H1 (cell line): ENCODE measurements at regions not wholly inside any gene's neighbourhood (a gene's known extent, or its start where the extent isn't known, plus 50 kb on each side); places are given as distances from the start of the nearest gene placed in this dataset.

ENCODE experiments used
- CTCF ChIA-PET: fragments of 300-600 bp; sonication (Branson Sonifier 250); formaldehyde crosslinking; loops from one replicate; lab custom pipeline; 2021; ENCODE audit not compliant: partially characterized antibody; lab: Charles Lee
- POLR2A ChIA-PET: fragments of 300-600 bp; sonication (Branson Sonifier 250); formaldehyde crosslinking; loops from one replicate; lab custom pipeline; 2021; ENCODE audit warnings: inconsistent platforms; ENCODE audit not compliant: partially characterized antibody; lab: Charles Lee
- DNase-seq, 2 experiments: peaks; one replicate each; pipeline versions ENCODE4 v3.0.0 to v3.0.0-alpha.2; 2010 to 2022; ENCODE audit warnings: low spot score in 2 of 2, low read depth in 1 of 2, mixed read lengths in 1 of 2
- FAIRE-seq: peaks from 2 replicates; lab custom pipeline; 2011; peaks lifted over from hg19 to GRCh38; lab: Jason Lieb, UNC
- H2AFZ ChIP-seq: 2 replicates; pipeline ENCODE4 v1.8.1; 2012; ENCODE audit warnings: low read length, inconsistent platforms
- H2AK5ac ChIP-seq: 2 replicates; pipeline ENCODE4 v1.6.1; 2013; ENCODE audit warnings: low read depth, low read length
- H2BK120ac ChIP-seq: replicated peaks from 2 replicates; pipeline ENCODE3; 2013; ENCODE audit warnings: low read depth, low read length, inconsistent platforms
- H2BK12ac ChIP-seq: 2 replicates; pipeline ENCODE4 v1.6.1; 2013; ENCODE audit warnings: low read depth, low read length
- H2BK15ac ChIP-seq: 2 replicates; pipeline ENCODE4 v1.6.1; 2013; ENCODE audit warnings: low read length
- H2BK20ac ChIP-seq: 2 replicates; pipeline ENCODE4 v1.6.1; 2013; ENCODE audit warnings: low read length
- H2BK5ac ChIP-seq: 2 replicates; pipeline ENCODE4 v1.6.1; 2013; ENCODE audit warnings: low read depth, low read length
- H3K14ac ChIP-seq: 2 replicates; pipeline ENCODE4 v1.6.1; 2013; ENCODE audit warnings: inconsistent platforms; ENCODE audit not compliant: insufficient read length
- H3K18ac ChIP-seq: 2 replicates; pipeline ENCODE4 v1.6.1; 2013; ENCODE audit warnings: low read length; ENCODE audit errors: extremely low read depth
- H3K23ac ChIP-seq: 2 replicates; pipeline ENCODE4 v1.6.1; 2013; ENCODE audit warnings: inconsistent platforms; ENCODE audit not compliant: insufficient read length
- H3K23me2 ChIP-seq: 2 replicates; pipeline ENCODE4 v1.6.1; 2013; ENCODE audit warnings: low read depth, low read length
- H3K27ac ChIP-seq: 2 replicates; pipeline ENCODE4 v1.6.1; 2011; ENCODE audit warnings: low read depth, low read length, inconsistent platforms
- H3K27me3 ChIP-seq, 4 experiments: replicated peaks in 1 of 4; 1 replicate in 1 of 4; 2 replicates in 3 of 4; pipeline versions ENCODE4 v1.6.1 to v1.8.1; 2011 to 2013; ENCODE audit warnings: low read length in 3 of 4, mild to moderate bottlenecking in 3 of 4, inconsistent platforms in 2 of 4, mixed read lengths in 2 of 4, moderate library complexity in 1 of 4; ENCODE audit not compliant: control insufficient read depth in 3 of 4, insufficient read depth in 3 of 4; ENCODE audit errors: extremely low read depth in 1 of 4
- H3K36me3 ChIP-seq, 4 experiments: 2 replicates each; pipeline versions ENCODE4 v1.6.1 to v1.8.1; 2011 to 2013; ENCODE audit warnings: mild to moderate bottlenecking in 4 of 4, low read length in 3 of 4, moderate library complexity in 2 of 4, control low read depth in 1 of 4, inconsistent platforms in 1 of 4; ENCODE audit not compliant: insufficient read depth in 4 of 4, control insufficient read depth in 2 of 4
- H3K4ac ChIP-seq: replicated peaks from 2 replicates; pipeline ENCODE3; 2013; ENCODE audit warnings: low read length, low read depth, mixed read lengths, inconsistent platforms; ENCODE audit not compliant: insufficient read length
- H3K4me1 ChIP-seq, 4 experiments: replicated peaks in 1 of 4; 1 replicate in 1 of 4; 2 replicates in 3 of 4; pipeline versions ENCODE4 v1.6.1 to v1.8.1; 2011 to 2013; ENCODE audit warnings: low read length in 3 of 4, inconsistent platforms in 2 of 4, mixed read lengths in 1 of 4; ENCODE audit not compliant: insufficient read depth in 4 of 4, control insufficient read depth in 3 of 4
- H3K4me2 ChIP-seq, 2 experiments: 2 replicates each; pipeline versions ENCODE4 v1.6.1 to v1.8.1; 2011 to 2013; ENCODE audit warnings: low read depth in 2 of 2, low read length in 2 of 2, control low read depth in 1 of 2, inconsistent platforms in 1 of 2, mild to moderate bottlenecking in 1 of 2; ENCODE audit not compliant: insufficient read depth in 1 of 2
- H3K4me3 ChIP-seq, 4 experiments: fragments of 200-600, 300-600 bp in 1 of 4; sonication (generic), shearing (Covaris generic), sonication (Bioruptor Twin) in 1 of 4; 2 replicates each; pipeline versions ENCODE4 v1.5.1 to v1.8.1; 2011 to 2016; ENCODE audit warnings: low read length in 4 of 4, low read depth in 3 of 4, control low read depth in 2 of 4, inconsistent platforms in 2 of 4, mild to moderate bottlenecking in 2 of 4, mixed read lengths in 1 of 4, moderate library complexity in 1 of 4; ENCODE audit not compliant: insufficient read depth in 2 of 4; ENCODE audit errors: extremely low read depth in 1 of 4
- H3K56ac ChIP-seq: replicated peaks from 2 replicates; pipeline ENCODE3; 2013; ENCODE audit warnings: low read depth, mild to moderate bottlenecking, mixed read lengths, low read length, inconsistent platforms; ENCODE audit not compliant: insufficient read length
- H3K79me1 ChIP-seq: 2 replicates; pipeline ENCODE4 v1.6.1; 2013; ENCODE audit warnings: low read depth, low read length, control low read depth
- H3K79me2 ChIP-seq, 2 experiments: 2 replicates each; pipeline versions ENCODE4 v1.6.1 to v1.8.1; 2012 to 2013; ENCODE audit warnings: low read length in 2 of 2, mild to moderate bottlenecking in 2 of 2, inconsistent platforms in 1 of 2; ENCODE audit not compliant: insufficient read depth in 2 of 2, control insufficient read depth in 1 of 2
- H3K9ac ChIP-seq, 4 experiments: replicated peaks in 1 of 4; 1 replicate in 1 of 4; 2 replicates in 3 of 4; pipeline versions ENCODE4 v1.6.1 to v1.8.1; 2011 to 2013; ENCODE audit warnings: low read depth in 3 of 4, low read length in 3 of 4, control low read depth in 2 of 4, mild to moderate bottlenecking in 2 of 4, moderate library complexity in 2 of 4, inconsistent platforms in 1 of 4; ENCODE audit errors: extremely low read depth in 1 of 4
- H3K9me3 ChIP-seq, 2 experiments: 2 replicates each; pipeline versions ENCODE4 v1.6.1 to v1.8.1; 2012 to 2013; ENCODE audit warnings: mild to moderate bottlenecking in 2 of 2, moderate library complexity in 2 of 2, control low read depth in 1 of 2, inconsistent platforms in 1 of 2, low read depth in 1 of 2, low read length in 1 of 2, mixed read lengths in 1 of 2; ENCODE audit not compliant: insufficient read depth in 2 of 2
- H4K20me1 ChIP-seq, 2 experiments: replicated peaks in 1 of 2; 2 replicates each; pipeline versions ENCODE3 to v1.8.1; 2011 to 2013; ENCODE audit warnings: inconsistent platforms in 2 of 2, low read length in 2 of 2, mild to moderate bottlenecking in 1 of 2; ENCODE audit not compliant: insufficient read depth in 2 of 2, control insufficient read depth in 1 of 2
- H4K5ac ChIP-seq: 2 replicates; pipeline ENCODE4 v1.6.1; 2013; ENCODE audit warnings: low read length, low read depth, mixed read lengths, inconsistent platforms; ENCODE audit not compliant: insufficient read length
- H4K8ac ChIP-seq: 2 replicates; pipeline ENCODE4 v1.8.0; 2013; ENCODE audit warnings: mild to moderate bottlenecking, moderate library complexity, low read length, inconsistent platforms; ENCODE audit not compliant: insufficient read depth; ENCODE audit errors: extremely low read depth
- H4K91ac ChIP-seq: replicated peaks from 2 replicates; pipeline ENCODE3; 2013; ENCODE audit warnings: low read length, mixed read lengths, inconsistent platforms; ENCODE audit not compliant: insufficient read length
- CBX5 ChIP-seq: fragments of 300-800, 300-1000 bp; sonication (generic); IDR thresholded peaks from 2 replicates; pipeline ENCODE4 v1.7.1; 2016; ENCODE audit warnings: antibody characterized with exemption, low read length, low read depth
- CBX8 ChIP-seq: fragments of 300-800, 300-1000 bp; sonication (generic); IDR thresholded peaks from 2 replicates; pipeline ENCODE4 v1.7.1; 2016; ENCODE audit warnings: low read depth, low read length, borderline replicate concordance
- CTCF ChIP-seq, 3 experiments: IDR thresholded peaks; 1 replicate in 2 of 3; 2 replicates in 1 of 3; pipeline versions ENCODE4 v1.5.1 to v1.6.1; 2011; ENCODE audit warnings: low read length in 3 of 3, mild to moderate bottlenecking in 3 of 3, inconsistent platforms in 2 of 3, low read depth in 1 of 3, moderate library complexity in 1 of 3; ENCODE audit not compliant: insufficient read depth in 1 of 3; ENCODE audit errors: control extremely low read depth in 1 of 3
- JUN ChIP-seq: IDR thresholded peaks from 2 replicates; pipeline ENCODE4 v1.6.1; 2011; ENCODE audit warnings: low read depth, mild to moderate bottlenecking, improper control_type of control experiment, low read length
- MAFK ChIP-seq: IDR thresholded peaks from 2 replicates; pipeline ENCODE4 v1.6.1; 2012; ENCODE audit warnings: low read depth, mild to moderate bottlenecking, improper control_type of control experiment, low read length
- POLR2A ChIP-seq, 2 experiments: IDR thresholded peaks; 1 replicate in 1 of 2; 2 replicates in 1 of 2; pipeline ENCODE4 v1.6.1; 2011; ENCODE audit warnings: low read depth in 2 of 2, low read length in 2 of 2, mild to moderate bottlenecking in 2 of 2; ENCODE audit errors: control extremely low read depth in 1 of 2
- POLR2AphosphoS5 ChIP-seq: IDR thresholded peaks from 2 replicates; pipeline ENCODE4 v1.6.1; 2011; ENCODE audit warnings: low read depth, low read length
- RAD21 ChIP-seq, 2 experiments: IDR thresholded peaks in 1 of 2; conservative IDR thresholded peaks in 1 of 2; 2 replicates each; pipeline ENCODE4 v1.6.1; 2011; ENCODE audit warnings: low read depth in 2 of 2, low read length in 2 of 2, improper control_type of control experiment in 1 of 2, inconsistent platforms in 1 of 2, mild to moderate bottlenecking in 1 of 2, moderate library complexity in 1 of 2
- RFX5 ChIP-seq: IDR thresholded peaks from 2 replicates; pipeline ENCODE4 v1.6.1; 2011; ENCODE audit warnings: low read depth, low read length, improper control_type of control experiment, borderline replicate concordance
- TBP ChIP-seq: IDR thresholded peaks from 2 replicates; pipeline ENCODE4 v1.6.1; 2011; ENCODE audit warnings: low read depth, low read length, improper control_type of control experiment
- TEAD4 ChIP-seq: IDR thresholded peaks from 2 replicates; pipeline ENCODE4 v1.6.1; 2012; ENCODE audit warnings: low read depth, low read length, inconsistent platforms, mixed read lengths
- WGBS, 2 experiments: shearing (Covaris generic) in 1 of 2; methylation state at CpG; one replicate each; pipeline versions ENCODE4 v1.1.6 to v1.1.7; 2013 to 2015; ENCODE audit warnings: low lambda C conversion rate in 2 of 2, mixed read lengths in 2 of 2, inconsistent platforms in 1 of 2, low coverage in 1 of 2, missing lambda C conversion rate in 1 of 2; ENCODE audit not compliant: insufficient replicate concordance in 2 of 2, insufficient coverage in 1 of 2, insufficient read length in 1 of 2; ENCODE audit errors: extremely low coverage in 1 of 2, missing lambda C conversion rate in 1 of 2; 5-methylcytosine and 5-hydroxymethylcytosine counted together

- Histone ChIP-seq H3K56ac (no peak overlapping the region), H4K20me1 (no peaks in the 10 kb centered on the region), H2AFZ (no peak overlapping the region), H4K8ac (no peak overlapping the region), H3K4me1 (peaks cover 0 to 7% (median 0%) of the 10 kb centered on the region in 4 experiments; a peak in 3 of 7 replicates), H3K9me3 (no peaks in the 10 kb centered on the region), H3K36me3 (no peaks in the 10 kb centered on the region), H3K4me2 (no peak overlapping the region), H4K91ac (no peak overlapping the region), H3K18ac (no peak overlapping the region), H2BK15ac (no peak overlapping the region), H2BK12ac (no peak overlapping the region), H3K4me3 (no peak overlapping the region), H4K5ac (no peak overlapping the region), H3K79me2 (no peaks in the 10 kb centered on the region), H2AK5ac (no peak overlapping the region), H3K79me1 (no peaks in the 10 kb centered on the region), H3K4ac (no peak overlapping the region), H3K27me3 (no peaks in the 10 kb centered on the region), H2BK20ac (no peak overlapping the region), H3K23me2 (no peaks in the 10 kb centered on the region), H3K27ac (no peak overlapping the region), H3K14ac (no peak overlapping the region), H2BK5ac (no peak overlapping the region), H2BK120ac (no peak overlapping the region), H3K23ac (no peak overlapping the region), H3K9ac (no peak overlapping the region)
- CTCF ChIA-PET, result interaction anchor here (0.7 to 3.3 kb wide), 7 partner anchors 12 to 142 kb away, joined by 3 to 10 read pairs (median 3); no protein-coding TSS in a partner anchor
- POLR2A ChIA-PET, result interaction anchor here (0.9 kb wide), 1 partner anchor 17 kb away, joined by 3 read pairs; no protein-coding TSS in a partner anchor
- FAIRE-seq, result no peak
- WGBS, 2 experiments, result 86% methylated on average over 4 of the region's 4 CpGs; no CpG with 5 or more reads in 1 of the 2 experiments
- no peak for DNase-seq
- TF ChIP-seq CTCF (IDR thresholded peaks at IDR 0.05; ENCODE audit: control extremely low read depth in 1 of 3, insufficient read depth in 1 of 3, low read depth in 1 of 3, low read length in 3 of 3) (no peak), POLR2AphosphoS5 (no peak), TEAD4 (no peak), POLR2A (IDR thresholded peaks at IDR 0.05; ENCODE audit: control extremely low read depth in 1 of 2, low read depth in 2 of 2, low read length in 2 of 2) (no peak), MAFK (no peak), JUN (no peak), RAD21 (IDR thresholded peaks at IDR 0.05 in 1 of 2, conservative IDR thresholded peaks at IDR 0.05 in 1 of 2; ENCODE audit: low read depth in 2 of 2, low read length in 2 of 2) (no peak), CBX5 (no peak), CBX8 (no peak), RFX5 (no peak), TBP (no peak)
Measured at GRCh38 chr10:78541481-78542140, 507.9 kb downstream of the RPS24 start.
